GM19324 (cell line): ENCODE measurements at regions not wholly inside any gene's neighbourhood (a gene's known extent, or its start where the extent isn't known, plus 50 kb on each side); places are given as distances from the start of the nearest gene placed in this dataset.

Experiments used
- ATAC-seq: cut with Tn5 transposase; IDR thresholded peaks from one replicate; pipeline ENCODE4 v1.9.1; 2021; ENCODE audit warnings: mild to moderate bottlenecking, moderate library complexity; ENCODE audit not compliant: unreplicated experiment, low FRiP score

- ATAC-seq: no peak
Measured at GRCh38 chr12:30044206-30044605, 260.5 kb upstream of the TMTC1 start.

- ATAC-seq: no peak
Measured at GRCh38 chr12:30043151-30043847, 259.6 kb upstream of the TMTC1 start.

- no peak for ATAC-seq
Measured at GRCh38 chr12:30041096-30041495, 257.4 kb upstream of the TMTC1 start.

GRCh38 chr12:30030693-30031374 lies 247.1 kb upstream of the TMTC1 start:
- ATAC-seq: no peak

- no peak for ATAC-seq
Measured at GRCh38 chr12:30026621-30027234, 243.0 kb upstream of the TMTC1 start.

- ATAC-seq: no peak
Measured at GRCh38 chr12:30025317-30025716, 241.6 kb upstream of the TMTC1 start.

GRCh38 chr12:30023186-30023585 lies 239.4 kb upstream of the TMTC1 start:
- no peak for ATAC-seq

- no peak for ATAC-seq
Measured at GRCh38 chr12:30021051-30021833, 237.5 kb upstream of the TMTC1 start.

GRCh38 chr12:30019366-30020140 lies 235.8 kb upstream of the TMTC1 start:
- ATAC-seq: no peak

- ATAC-seq: no peak
Measured at GRCh38 chr12:30016540-30017055, 232.9 kb upstream of the TMTC1 start.

- ATAC-seq: no peak
Measured at GRCh38 chr12:30015631-30016337, 232.0 kb upstream of the TMTC1 start.

- ATAC-seq: no peak
Measured at GRCh38 chr12:30014991-30015390, 231.2 kb upstream of the TMTC1 start.

- no peak for ATAC-seq
Measured at GRCh38 chr12:30012816-30013450, 229.2 kb upstream of the TMTC1 start.

GRCh38 chr12:30010071-30011052 lies 226.6 kb upstream of the TMTC1 start:
- no peak for ATAC-seq

GRCh38 chr12:30006021-30006420 lies 222.3 kb upstream of the TMTC1 start:
- ATAC-seq: no peak

- no peak for ATAC-seq
Measured at GRCh38 chr12:30003321-30003720, 219.6 kb upstream of the TMTC1 start.

- ATAC-seq: no peak
Measured at GRCh38 chr12:30002677-30003076, 218.9 kb upstream of the TMTC1 start.

GRCh38 chr12:30000401-30000800 lies 216.7 kb upstream of the TMTC1 start:
- ATAC-seq: no peak
